CD14-positive monocyte (primary cell): ENCODE measurements at regions not wholly inside any gene's neighbourhood (a gene's known extent, or its start where the extent isn't known, plus 50 kb on each side); places are given as distances from the start of the nearest gene placed in this dataset.

Experiments used
- DNase-seq, 3 donors: peaks; one replicate each; pipeline ENCODE4 v3.0.0-alpha.2; 2011 to 2022
- H2AFZ ChIP-seq: 2 replicates; pipeline ENCODE4 v1.6.0; 2012; ENCODE audit warnings: mild to moderate bottlenecking, low read depth, low read length, inconsistent platforms; ENCODE audit not compliant: insufficient read depth, poor library complexity, severe bottlenecking
- H3K27ac ChIP-seq, 2 donors: 1 replicate in 1 of 2; 2 replicates in 1 of 2; pipeline ENCODE4 v1.5.1; 2012 to 2013; ENCODE audit warnings: low read length in 2 of 2, control low read depth in 1 of 2, inconsistent platforms in 1 of 2, low read depth in 1 of 2, mild to moderate bottlenecking in 1 of 2
- H3K27me3 ChIP-seq, 2 donors: one replicate each; pipeline versions ENCODE4 v1.6.0 to v1.6.1; 2011 to 2013; ENCODE audit warnings: low read length in 2 of 2; ENCODE audit not compliant: control insufficient read depth in 2 of 2, insufficient read depth in 2 of 2
- H3K36me3 ChIP-seq, 2 donors: replicated peaks in 1 of 2; 1 replicate in 1 of 2; 2 replicates in 1 of 2; pipeline versions ENCODE4 v1.5.1 to v1.6.1; 2012 to 2013; ENCODE audit warnings: low read length in 2 of 2, control low read depth in 1 of 2, inconsistent platforms in 1 of 2, mild to moderate bottlenecking in 1 of 2; ENCODE audit not compliant: insufficient read depth in 2 of 2, control insufficient read depth in 1 of 2
- H3K4me1 ChIP-seq, 2 donors: 1 replicate in 1 of 2; 2 replicates in 1 of 2; pipeline versions ENCODE4 v1.5.1 to v1.6.1; 2012 to 2013; ENCODE audit warnings: low read length in 2 of 2, control low read depth in 1 of 2, inconsistent platforms in 1 of 2, mild to moderate bottlenecking in 1 of 2, moderate library complexity in 1 of 2; ENCODE audit not compliant: insufficient read depth in 2 of 2, control insufficient read depth in 1 of 2
- H3K4me2 ChIP-seq: replicated peaks from 2 replicates; pipeline ENCODE3; 2012; ENCODE audit warnings: low read length, moderate library complexity, mild to moderate bottlenecking; ENCODE audit not compliant: poor library complexity, severe bottlenecking; ENCODE audit errors: extremely low read depth
- H3K4me3 ChIP-seq, 3 experiments: fragments of 200-600 bp in 1 of 3; sonication (generic) in 1 of 3; replicated peaks in 1 of 3; 1 replicate in 2 of 3; 2 replicates in 1 of 3; pipeline ENCODE4 v1.5.1; 2011 to 2013; ENCODE audit warnings: low read length in 3 of 3, mild to moderate bottlenecking in 3 of 3, control low read depth in 2 of 3, low read depth in 2 of 3, inconsistent platforms in 1 of 3, moderate library complexity in 1 of 3
- H3K79me2 ChIP-seq: 2 replicates; pipeline ENCODE4 v1.6.0; 2012; ENCODE audit warnings: mild to moderate bottlenecking, control low read depth, inconsistent platforms, low read length, moderate library complexity; ENCODE audit not compliant: insufficient read depth
- H3K9ac ChIP-seq: 2 replicates; pipeline ENCODE4 v1.6.0; 2017; ENCODE audit warnings: low read length, mild to moderate bottlenecking; ENCODE audit not compliant: insufficient read depth, poor library complexity, severe bottlenecking
- H3K9me3 ChIP-seq, 2 donors: replicated peaks in 1 of 2; 1 replicate in 1 of 2; 2 replicates in 1 of 2; pipeline versions ENCODE4 v1.5.1 to v1.6.1; 2012 to 2013; ENCODE audit warnings: low read length in 2 of 2, control low read depth in 1 of 2; ENCODE audit not compliant: control insufficient read depth in 1 of 2, insufficient read depth in 1 of 2
- H4K20me1 ChIP-seq: 2 replicates; pipeline ENCODE4 v1.6.0; 2012; ENCODE audit warnings: mild to moderate bottlenecking, low read length, control low read depth, moderate library complexity; ENCODE audit not compliant: insufficient read depth
- H3K27ac Mint-ChIP-seq, 7 donors: one replicate each; pipeline ENCODE4 v1.8.0; 2020; ENCODE audit warnings: mild to moderate bottlenecking in 7 of 7, mixed read lengths in 7 of 7, moderate library complexity in 6 of 7, inconsistent platforms in 2 of 7
- H3K27me3 Mint-ChIP-seq, 3 donors: one replicate each; pipeline ENCODE4 v1.8.0; 2021 to 2022; ENCODE audit warnings: low read depth in 3 of 3, mild to moderate bottlenecking in 3 of 3, mixed read lengths in 3 of 3, moderate library complexity in 3 of 3, inconsistent platforms in 1 of 3
- H3K36me3 Mint-ChIP-seq, 2 donors: one replicate each; pipeline ENCODE4 v1.8.0; 2020; ENCODE audit warnings: mixed read lengths in 2 of 2, inconsistent platforms in 1 of 2, mild to moderate bottlenecking in 1 of 2
- H3K4me1 Mint-ChIP-seq: one replicate; pipeline ENCODE4 v1.8.0; 2020; ENCODE audit warnings: mild to moderate bottlenecking, mixed read lengths
- H3K4me3 Mint-ChIP-seq, 2 donors: one replicate each; pipeline ENCODE4 v1.8.0; 2020; ENCODE audit warnings: mild to moderate bottlenecking in 2 of 2, mixed read lengths in 2 of 2, moderate library complexity in 1 of 2
- H3K9me3 Mint-ChIP-seq, 7 donors: one replicate each; pipeline ENCODE4 v1.8.0; 2020 to 2022; ENCODE audit warnings: mixed read lengths in 7 of 7, mild to moderate bottlenecking in 6 of 7, moderate library complexity in 6 of 7, inconsistent platforms in 2 of 7
- CTCF ChIP-seq: fragments of 200-600 bp; IDR thresholded peaks from one replicate; pipeline ENCODE4 v1.8.0; 2022; ENCODE audit warnings: antibody characterized with exemption, mild to moderate bottlenecking
- WGBS: methylation state at CpG from one replicate; pipeline ENCODE4 v1.1.5; 2013; ENCODE audit warnings: missing lambda C conversion rate; ENCODE audit not compliant: insufficient coverage; 5-methylcytosine and 5-hydroxymethylcytosine counted together
- intact Hi-C, 2 donors: fragments of 100-400 bp; cut with micrococcal nuclease; formaldehyde crosslinking; loops; one replicate each; pipeline versions ENCODE4 v1.15.0 to v1.15.1; 2023

GRCh38 chr13:103960001-103960400, 893.8 kb upstream of the SLC10A2 start:
- peaks cover 4% of the 10 kb centered on the region in 2 donors for H3K9me3 ChIP-seq
- H3K9ac ChIP-seq, result no peak overlapping the region
- H3K27ac Mint-ChIP-seq, result no peak overlapping the region
- no peaks in the 10 kb centered on the region for H3K27me3 ChIP-seq
- no peak overlapping the region for H2AFZ ChIP-seq
- peaks cover 0 to 12% (median 2%) of the 10 kb centered on the region in 7 donors for H3K9me3 Mint-ChIP-seq
- no peaks in the 10 kb centered on the region for H3K4me1 ChIP-seq
- no peaks in the 10 kb centered on the region for H3K79me2 ChIP-seq
- H3K27ac ChIP-seq, result no peak overlapping the region
- no peaks in the 10 kb centered on the region for H4K20me1 ChIP-seq
- no peak for TF ChIP-seq CTCF
- H3K4me3 Mint-ChIP-seq, result no peak overlapping the region
- DNase-seq, result no peak
- H3K4me1 Mint-ChIP-seq, result no peaks in the 10 kb centered on the region
- no peaks in the 10 kb centered on the region for H3K36me3 Mint-ChIP-seq
- no peak overlapping the region for H3K4me2 ChIP-seq
- H3K27me3 Mint-ChIP-seq, result peaks cover 0 to 2% (median 0%) of the 10 kb centered on the region in 3 donors
- H3K4me3 ChIP-seq, result no peak overlapping the region
- no peaks in the 10 kb centered on the region for H3K36me3 ChIP-seq
- intact Hi-C loops, result no loop called here

DNA sequence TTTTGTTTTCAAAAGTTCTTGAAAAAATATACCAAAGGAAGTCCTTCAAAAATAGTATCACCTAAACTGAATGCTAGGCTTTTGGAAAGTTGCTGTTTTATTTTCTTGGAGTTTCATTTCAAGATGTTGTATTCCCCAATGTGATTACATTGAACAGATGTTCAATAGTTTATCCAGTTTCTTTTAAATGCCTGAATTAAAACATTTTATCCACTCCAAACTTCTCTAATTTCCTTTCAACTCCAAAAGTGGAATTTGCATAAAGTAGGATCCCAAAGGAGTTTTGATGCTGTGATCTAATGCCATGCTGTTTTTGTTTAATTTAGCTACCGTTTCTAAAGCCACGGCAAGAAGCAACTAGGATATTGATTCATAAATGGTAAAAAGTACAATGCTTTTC, 892.5 kb upstream of the SLC10A2 start:
- Mint-ChIP-seq H3K27ac (no peak overlapping the region), H3K4me1 (no peaks in the 10 kb centered on the region), H3K4me3 (no peak overlapping the region), H3K36me3 (no peaks in the 10 kb centered on the region), H3K9me3 (peaks cover 0 to 9% (median 4%) of the 10 kb centered on the region in 7 donors), H3K27me3 (peaks cover 0 to 2% (median 0%) of the 10 kb centered on the region in 3 donors)
- intact Hi-C loops, result no loop called here
- Histone ChIP-seq H3K9ac (no peak overlapping the region), H3K27ac (no peak overlapping the region), H3K4me1 (no peaks in the 10 kb centered on the region), H3K36me3 (no peaks in the 10 kb centered on the region), H3K79me2 (no peaks in the 10 kb centered on the region), H4K20me1 (no peaks in the 10 kb centered on the region), H3K9me3 (peaks cover 4 to 8% of the 10 kb centered on the region in 2 donors), H3K4me3 (no peak overlapping the region), H2AFZ (no peak overlapping the region), H3K4me2 (no peak overlapping the region), H3K27me3 (no peaks in the 10 kb centered on the region)
- TF ChIP-seq CTCF, result no peak
- DNase-seq, result no peak
- WGBS, result no CpG with 5 or more reads among the region's 2 CpGs
